GM19463 (cell line): ENCODE measurements at regions not wholly inside any gene's neighbourhood (a gene's known extent, or its start where the extent isn't known, plus 50 kb on each side); places are given as distances from the start of the nearest gene placed in this dataset.

ENCODE experiments used
- ATAC-seq: cut with Tn5 transposase; IDR thresholded peaks from one replicate; pipeline ENCODE4 v1.9.1; 2021; ENCODE audit warnings: mild to moderate bottlenecking, moderate library complexity; ENCODE audit not compliant: unreplicated experiment

DNA sequence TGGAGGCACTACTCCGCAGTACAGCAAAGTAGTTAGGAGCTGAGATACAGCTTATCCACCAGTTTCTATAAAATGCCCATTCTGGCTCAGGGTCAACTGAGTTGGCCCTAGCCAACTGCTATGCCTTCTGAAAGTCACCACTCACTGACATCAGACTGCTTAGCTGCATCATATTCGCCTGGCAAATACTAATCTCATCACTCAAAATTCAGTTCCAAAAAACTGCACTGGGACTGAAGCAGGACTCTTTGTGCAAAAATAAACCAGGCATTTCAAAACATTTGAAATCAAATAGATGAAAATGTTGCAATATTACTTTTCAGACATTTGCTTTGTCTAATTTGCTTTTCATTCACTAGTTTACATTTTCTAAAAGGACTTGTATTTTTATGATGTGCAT is 230.0 kb downstream of the ALDH8A1 start:
- no peak for ATAC-seq

DNA sequence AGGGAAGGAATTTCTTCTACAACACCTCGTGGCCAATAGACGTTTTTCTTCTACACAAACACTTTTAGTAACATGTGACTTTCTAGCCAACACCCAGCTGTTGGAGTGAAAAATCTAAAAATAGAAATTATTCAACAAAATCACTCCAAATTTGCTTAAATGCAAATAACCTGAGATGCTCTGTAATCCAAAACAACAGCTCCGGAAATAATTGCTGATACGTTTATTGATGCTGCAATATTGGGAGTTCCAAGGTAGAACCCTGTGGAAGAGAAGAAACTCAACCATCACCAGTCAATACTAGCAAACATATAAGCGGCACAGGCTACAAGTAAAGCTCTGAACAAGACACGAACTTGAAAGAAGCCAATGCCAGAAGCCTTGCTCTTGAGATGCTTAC is 230.6 kb downstream of the ALDH8A1 start:
- no peak for ATAC-seq

DNA sequence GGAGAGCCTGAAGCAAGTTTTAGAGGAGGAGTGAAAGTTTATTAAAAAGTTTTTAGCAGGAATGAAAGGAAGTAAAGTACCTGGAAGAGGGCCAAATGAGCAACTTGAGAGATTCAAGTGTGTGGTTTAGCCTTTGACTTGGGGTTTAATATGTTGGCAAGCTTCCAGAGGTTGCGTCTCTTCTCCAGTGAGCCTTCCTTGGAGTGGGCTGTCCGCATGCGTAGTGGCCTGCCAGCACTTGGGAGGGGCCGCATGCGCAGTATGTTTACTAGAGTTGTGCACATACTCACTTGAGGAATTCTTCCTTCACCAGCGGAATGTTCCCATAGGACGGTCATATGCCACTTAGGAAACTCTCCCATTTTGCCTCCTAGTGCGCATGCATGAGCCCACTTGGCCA is 235.2 kb downstream of the ALDH8A1 start:
- ATAC-seq: no peak

DNA sequence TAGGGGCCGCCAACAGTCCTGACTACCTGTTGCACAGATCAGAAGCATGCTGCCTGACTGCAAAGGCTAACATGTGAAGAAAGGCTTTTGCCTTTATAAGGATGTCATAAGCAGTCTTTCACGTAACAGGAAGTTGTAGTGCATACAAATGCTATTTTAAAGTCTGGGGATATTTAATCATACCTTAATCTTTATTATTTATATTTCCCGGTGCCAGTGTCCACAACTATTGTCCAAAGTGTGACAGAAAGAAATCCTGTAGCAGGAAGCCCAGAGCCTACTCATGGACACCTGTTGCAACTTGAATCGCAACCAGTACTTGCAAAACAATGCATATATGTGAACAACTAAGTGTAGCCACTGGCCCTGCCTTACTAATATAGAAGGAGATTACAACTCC is 235.8 kb downstream of the ALDH8A1 start:
- no peak for ATAC-seq

DNA sequence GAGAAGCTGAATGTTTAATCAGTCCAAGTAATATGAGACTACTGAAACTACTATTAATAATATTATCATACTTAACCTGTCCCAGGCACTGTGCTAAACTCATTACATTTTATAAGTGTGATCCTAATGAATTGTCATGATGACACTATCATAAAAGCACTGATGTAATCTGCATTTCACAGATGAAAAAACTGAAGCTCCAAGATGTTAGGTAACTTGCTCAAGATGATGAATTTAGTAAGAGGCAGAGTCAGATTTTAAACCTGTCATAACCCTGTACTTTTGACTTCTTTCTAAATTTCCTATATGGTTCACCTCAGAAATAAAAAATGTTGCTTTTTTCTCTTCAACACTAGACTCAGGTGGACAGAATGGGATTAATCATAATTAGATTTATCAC is 237.6 kb downstream of the ALDH8A1 start:
- no peak for ATAC-seq

DNA sequence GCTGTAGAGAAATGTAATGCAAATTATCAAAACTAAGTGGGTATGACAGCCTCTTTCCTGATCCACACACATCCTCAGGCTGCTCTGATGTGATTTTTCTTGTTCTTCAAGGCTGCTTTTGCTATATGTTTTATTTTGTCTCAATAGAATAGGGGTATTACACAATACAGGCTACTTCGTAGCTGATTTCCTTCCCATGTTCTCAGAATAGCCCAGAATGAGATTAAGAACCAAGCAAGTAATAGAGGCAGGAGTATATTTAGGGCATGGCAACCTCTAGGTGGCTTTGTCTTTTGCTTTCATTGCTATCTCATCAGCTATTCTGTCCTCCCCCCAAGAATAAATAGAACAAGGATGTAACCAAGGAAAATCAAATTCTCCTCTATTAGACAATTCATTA is 241.8 kb downstream of the ALDH8A1 start:
- ATAC-seq: no peak

DNA sequence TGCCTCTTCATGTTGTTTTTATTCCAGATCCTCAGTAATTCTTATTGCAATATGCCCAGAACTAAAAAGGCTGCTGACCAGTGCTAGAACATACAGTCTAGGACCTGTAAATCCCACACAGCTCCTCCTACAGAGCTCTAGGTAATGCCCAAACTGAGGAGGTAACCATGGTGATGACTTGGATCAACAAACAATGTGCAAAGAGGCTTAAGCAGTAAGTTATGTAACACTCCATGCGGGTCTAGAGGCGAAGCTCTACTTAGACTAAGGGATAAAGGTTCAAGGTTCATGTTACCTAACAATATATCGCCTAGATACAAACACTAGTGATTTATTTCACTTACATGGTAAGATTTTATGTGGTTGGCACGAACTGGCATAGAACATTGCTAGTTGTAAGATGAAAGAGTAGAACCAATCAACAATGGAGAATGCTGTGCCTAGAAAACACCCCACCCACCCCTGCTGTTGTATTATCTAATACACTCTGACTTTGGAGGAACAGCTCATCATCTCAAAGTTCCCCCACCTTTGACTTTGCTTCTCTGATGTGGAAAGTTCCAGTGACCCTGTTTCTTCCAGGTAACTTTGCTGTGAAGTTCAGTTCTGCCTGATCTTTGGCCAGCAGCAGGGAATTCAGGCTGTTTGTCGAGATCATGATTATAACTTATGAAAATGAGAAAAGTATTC is 242.4 kb downstream of the ALDH8A1 start:
- no peak for ATAC-seq

DNA sequence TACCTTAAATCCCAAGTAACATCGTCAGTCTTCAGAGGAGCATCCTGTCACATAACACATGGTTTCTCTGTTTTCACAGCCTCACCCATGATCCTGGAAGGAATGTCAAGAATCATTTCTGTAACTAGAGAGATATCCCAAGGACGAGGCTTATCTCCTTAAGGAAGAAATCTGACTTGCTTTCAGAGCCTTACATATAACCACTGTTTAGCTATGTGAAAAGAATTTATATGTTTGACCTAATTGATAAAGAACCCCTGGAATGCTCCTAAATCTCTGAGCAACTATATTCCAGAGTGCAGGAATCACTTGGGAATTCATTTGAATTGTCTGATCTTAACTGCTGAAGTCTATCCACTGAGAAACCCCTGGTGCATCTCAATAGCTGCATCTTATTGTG is 243.1 kb downstream of the ALDH8A1 start:
- no peak for ATAC-seq

DNA sequence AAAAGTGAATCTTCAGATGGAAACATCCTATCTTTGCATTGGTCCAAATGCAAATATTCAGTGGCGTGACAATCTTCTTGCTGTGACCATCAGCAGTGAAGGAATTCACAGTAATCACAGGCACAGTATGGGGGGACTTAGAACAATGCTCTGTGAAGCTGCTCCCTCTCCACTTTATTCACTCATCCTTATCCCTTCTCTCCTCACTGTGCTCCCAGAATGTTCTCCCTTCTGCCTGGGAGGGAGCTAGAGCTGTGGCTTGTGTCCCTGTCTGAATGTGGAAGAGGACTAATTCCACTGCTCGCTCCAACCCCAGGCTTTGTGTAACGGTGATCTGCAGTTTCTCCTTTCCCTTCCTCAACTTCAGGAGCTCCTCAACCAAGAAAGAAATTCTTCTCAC is 243.7 kb downstream of the ALDH8A1 start:
- ATAC-seq: no peak

DNA sequence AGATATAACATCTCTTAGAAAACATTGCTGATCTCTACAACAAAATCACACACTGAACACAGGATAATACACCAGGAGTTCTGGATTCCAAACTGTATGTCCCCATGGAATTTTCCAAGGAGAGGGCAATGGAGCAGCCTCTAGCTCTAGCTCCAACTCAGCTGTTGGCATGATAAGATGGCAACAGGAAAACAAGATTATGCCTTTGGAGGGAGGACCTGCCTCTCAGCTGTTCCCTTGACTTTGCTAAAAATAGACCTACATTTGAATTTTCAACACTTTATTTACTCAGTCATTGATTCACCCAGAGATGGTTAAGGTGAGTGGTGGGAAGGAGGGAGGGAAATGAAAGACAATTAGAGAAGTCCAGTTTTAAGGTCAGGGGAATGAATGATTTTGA is 246.7 kb downstream of the ALDH8A1 start:
- ATAC-seq: no peak

DNA sequence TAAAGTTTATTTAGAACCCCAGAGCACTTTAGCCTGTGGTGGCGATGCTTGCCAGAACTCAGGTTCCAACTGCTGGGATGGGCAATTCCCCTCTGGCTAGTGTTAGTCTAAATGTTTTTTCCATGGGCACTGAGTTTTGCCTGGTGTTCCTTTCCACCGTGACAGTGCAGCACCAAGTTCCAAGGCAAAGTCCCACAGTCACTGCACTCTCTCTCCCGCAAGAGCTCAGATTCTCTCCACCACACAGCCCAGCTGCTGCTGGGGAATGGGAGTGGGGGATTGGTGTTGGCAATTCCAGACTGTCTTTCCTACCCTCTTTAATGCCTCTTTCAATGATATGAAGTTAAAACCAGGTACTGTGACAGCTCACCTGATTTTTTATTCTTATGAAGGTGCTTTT is 247.6 kb downstream of the ALDH8A1 start:
- no peak for ATAC-seq

DNA sequence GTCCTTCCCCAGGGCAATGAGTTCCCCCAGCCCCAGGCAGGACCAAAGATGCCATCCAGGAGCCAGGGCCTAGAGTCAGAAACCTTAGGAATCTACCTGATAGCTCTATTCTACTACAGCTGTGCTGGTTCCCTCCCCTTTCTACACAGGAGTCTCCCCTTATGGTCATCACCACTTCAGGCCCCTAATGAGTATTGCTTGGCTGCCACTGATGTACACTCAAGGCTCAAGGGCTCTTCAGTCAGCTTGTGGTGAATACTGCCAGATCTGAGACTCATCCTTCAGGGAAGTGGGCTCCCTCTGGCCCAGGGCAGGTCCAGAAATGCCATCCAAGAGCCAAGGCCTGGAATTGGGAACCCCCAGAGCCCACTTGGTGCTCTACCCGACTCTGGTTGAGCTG is 248.6 kb downstream of the ALDH8A1 start:
- no peak for ATAC-seq

DNA sequence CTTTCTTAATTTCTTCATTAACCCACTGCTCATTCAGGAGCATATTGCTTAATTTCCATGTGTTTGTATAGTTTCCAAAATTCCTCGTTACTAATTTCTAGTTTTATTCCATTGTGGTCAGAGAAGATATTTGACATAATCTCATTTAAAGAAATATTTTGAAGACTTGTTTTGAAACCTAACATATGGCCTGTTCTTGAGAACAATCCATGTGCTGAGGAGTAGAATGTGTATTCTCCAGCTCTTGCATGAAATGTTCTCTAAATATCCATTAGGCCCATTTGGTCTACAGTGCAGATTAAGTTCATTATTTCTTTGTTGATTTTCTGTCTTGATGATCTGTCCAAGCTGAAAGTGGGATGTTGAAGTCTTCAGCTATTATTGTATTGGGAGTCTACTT is 251.7 kb downstream of the ALDH8A1 start:
- ATAC-seq: no peak

DNA sequence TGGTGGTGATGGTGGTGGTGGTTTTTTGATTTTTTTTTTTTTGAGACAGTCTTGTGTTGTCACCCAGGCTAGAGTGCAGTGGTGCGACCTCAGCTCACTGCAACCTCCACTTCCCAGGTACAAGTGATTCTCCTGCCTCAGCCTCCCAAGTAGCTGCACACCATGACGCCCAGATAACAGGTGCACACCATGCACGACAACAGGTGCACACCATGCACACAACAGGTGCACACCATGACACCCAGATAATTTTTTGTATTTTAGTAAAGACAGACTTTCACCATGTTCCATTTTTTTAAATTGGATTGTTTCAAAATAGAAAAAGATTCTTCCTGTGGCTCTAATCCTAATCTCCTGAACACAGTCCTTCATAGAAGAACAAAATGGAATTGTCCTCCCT is 257.9 kb downstream of the ALDH8A1 start:
- ATAC-seq: no peak

DNA sequence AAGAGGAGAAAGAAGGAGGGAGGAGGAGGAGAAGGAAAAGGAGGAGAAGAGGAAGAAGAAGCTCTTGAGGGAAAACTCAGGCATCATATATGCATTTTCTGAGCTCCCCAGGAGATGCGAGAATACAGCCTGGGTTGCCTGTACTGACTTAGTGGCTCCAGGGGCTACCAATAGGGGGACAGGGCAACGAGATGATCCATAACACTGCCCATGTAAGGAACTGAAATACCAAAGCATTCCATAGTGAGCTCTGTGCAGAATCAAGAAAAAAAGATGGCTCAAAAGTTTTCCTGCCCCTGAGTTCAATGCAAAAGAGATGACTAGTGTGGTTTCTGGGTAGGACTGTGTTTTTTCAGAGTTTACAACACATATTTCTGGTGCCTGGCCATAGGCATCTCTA is 258.7 kb downstream of the ALDH8A1 start:
- ATAC-seq: no peak

DNA sequence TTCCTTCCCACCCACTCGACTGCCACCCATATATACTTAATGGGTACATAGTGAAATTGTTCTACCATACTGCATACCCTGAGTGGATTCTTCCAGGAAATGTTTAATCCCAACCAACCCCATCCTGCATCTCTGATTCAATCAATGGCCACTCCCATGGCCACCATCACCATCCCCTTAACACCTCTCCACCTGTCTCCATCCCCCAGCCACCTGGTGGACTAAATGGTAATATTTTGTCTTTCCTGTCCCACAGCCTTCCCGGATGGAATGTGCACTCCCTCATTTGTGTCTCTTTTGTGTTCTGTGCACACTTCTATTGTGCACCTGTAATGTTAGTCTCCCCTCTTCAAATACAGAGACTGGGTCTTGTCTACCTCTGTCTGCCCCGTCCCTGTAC is 259.9 kb downstream of the ALDH8A1 start:
- ATAC-seq: no peak

DNA sequence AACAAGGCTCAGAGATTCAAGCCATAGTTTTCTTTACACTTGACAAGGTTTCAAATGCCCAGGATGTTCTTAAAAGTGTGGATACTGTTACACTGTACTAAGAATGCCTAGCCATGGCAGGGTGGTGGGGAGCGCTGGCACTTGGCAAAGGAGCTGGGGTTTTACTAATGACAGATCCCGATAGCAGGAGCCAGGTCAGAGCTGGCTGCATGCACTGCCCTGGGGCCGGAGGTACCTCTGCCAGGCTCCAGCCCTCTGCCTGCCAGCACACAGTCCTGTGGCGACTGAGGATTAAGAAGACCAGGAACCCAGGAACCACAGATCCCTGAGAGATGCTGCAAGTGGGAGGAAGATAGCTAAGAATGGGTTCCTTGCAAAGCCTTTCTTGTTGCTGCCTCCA is 260.3 kb downstream of the ALDH8A1 start:
- ATAC-seq: no peak

DNA sequence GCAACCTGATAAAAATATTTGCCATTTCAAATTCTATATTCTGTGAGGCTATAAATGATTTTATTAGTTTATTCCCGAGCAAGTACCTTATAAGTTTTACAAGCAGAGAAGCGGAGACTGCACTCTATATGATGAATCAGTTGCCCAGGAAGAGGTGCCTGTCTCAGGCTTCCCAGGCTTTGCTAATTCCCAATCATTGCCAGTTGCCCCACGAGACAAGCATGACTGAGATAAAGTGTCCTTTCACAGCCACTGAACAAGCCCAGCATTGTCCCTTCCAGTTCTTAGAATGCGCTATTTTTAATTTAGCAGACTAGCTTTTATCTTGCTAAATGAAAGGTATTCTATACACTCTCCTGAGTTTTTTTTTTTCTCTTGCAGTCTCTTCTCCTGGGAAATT is 260.7 kb downstream of the ALDH8A1 start:
- ATAC-seq: no peak

DNA sequence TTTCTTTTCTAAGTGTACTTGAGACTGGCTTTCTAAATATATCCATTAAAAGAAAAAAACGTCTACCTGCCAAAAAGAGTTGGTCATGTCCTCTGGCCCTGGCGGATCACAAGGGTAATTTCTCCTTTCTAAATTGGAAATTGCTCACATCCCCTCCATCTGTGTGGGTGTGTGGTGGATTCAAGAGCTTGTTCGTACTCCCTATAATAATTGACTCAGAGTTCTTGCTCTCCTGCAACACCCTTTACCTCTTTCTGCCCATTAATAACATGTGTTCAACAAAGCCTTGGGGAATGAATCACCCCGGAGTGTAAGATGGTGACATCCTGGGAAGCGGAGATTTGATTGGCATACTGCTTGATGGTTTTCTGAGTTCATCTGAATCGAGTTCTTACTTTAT is 263.8 kb downstream of the ALDH8A1 start:
- ATAC-seq: no peak

DNA sequence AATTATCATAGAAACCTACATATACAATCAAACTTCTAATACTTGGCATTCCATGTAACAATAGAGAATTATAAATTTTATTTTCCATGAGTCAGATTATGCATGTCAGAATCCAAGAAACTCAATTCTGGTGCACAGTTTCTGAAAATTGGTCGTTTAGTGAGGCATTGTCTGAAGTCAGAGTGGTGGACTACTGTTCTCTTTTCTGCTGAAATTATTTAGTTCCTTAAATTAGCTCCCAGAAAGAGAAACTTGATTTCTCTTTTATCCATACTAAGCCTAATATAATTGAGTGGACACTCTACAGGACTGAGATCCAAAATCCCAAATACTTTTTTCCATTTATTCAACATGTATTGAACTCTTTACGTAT is 265.5 kb downstream of the ALDH8A1 start:
- ATAC-seq: no peak

DNA sequence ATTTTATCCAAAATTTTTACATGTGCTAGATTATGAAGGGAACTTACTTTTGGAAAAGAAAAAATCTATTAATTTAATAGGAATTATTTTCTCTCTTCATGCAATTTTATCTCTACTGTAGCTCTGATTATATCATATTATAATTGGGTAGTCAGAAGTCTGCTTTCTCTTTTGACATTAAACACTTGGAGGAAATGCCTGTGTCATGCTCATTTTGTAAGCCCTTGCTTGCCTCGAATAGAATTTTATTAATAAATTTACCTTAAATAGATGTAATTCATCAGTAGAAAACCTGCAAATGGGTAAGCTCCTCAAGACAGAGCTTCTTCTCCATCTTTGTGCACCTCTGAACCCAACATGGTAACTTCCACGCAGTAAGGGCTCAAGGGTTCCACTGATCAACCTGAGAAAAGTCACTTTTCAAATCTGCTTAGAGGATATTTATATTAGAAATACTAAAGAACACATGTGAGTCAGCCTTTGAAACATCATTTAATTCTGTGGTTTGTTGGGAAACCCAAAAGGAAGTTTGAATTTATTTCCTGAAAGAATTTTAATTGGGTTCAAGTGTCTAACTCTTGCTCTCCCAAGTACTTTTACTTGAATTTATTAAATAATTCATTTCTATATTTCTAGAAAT is 266.0 kb downstream of the ALDH8A1 start:
- no peak for ATAC-seq

DNA sequence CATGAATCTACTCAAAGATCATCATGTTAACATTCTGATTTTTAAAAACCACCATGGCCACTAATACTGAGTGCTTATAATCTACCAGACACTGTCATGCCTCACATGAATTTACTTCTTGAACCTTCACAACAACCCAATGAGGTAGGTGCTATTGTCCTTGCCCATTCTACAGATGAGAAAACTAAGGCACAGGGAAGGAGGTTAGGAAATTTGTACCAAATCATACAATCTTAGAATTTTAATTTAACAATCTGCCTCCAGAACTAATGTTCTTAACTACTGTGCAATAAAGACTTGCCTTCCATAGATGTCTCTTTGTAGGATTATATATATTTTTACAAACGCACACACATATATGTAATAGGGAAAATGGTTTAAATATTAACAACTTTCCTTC is 269.5 kb downstream of the ALDH8A1 start:
- no peak for ATAC-seq

DNA sequence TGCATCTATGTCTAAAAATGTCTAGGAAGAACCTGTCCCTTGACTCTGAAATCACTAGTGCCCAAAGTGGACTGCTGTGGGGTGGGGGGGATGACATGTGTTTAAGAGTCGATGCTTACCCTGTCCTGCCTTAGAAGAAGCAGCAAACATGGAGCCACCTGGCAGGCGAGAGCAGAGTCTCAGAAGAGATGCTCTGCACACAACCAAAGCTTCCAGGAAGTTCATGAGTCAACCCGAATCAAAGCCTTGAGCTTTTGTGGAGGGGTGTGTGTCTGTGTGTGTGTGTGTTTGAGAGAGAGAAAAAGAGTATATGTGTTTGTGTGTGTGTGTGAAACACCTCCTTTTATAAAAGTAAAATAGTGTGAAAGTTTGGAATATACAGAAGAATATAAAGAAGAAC is 269.9 kb downstream of the ALDH8A1 start:
- no peak for ATAC-seq
